ENCODE measurements at regions not wholly inside any gene's neighbourhood (a gene's known extent, or its start where the extent isn't known, plus 50 kb on each side); places are given as distances from the start of the nearest gene placed in this dataset.

DNA sequence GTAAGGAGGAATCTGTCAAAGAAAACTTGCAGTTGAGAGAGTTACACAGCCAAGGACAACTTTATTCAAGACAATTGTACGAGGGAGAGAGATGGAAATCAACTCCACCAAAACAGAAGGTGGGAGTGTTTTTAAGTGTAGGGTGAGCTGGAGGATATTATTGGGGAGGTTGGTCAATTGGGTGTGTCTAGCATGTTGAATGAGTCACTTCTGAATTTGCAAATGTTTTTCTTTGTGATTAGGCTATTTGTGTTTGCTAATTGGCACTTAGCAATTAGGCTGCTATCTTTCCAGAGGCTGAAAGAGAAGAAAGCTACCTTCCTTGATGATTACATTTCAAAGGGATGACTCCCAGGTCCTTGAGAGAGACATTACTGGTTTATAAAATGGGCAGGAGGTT, 441.1 kb downstream of the MEI4 start:
- H3K4me2 ChIP-seq (ENCODE audit: insufficient read depth, low read length): no peak overlapping the region
- no peak for ATAC-seq (ENCODE audit: insufficient read depth, low read depth)
- no peaks in the 10 kb centered on the region for H3K9me3 ChIP-seq (ENCODE audit: insufficient read depth, low read length, severe bottlenecking)
- no peak for DNase-seq
- no peaks in the 10 kb centered on the region for H3K79me2 ChIP-seq (ENCODE audit: insufficient read depth, low read length)
- no peak for TF ChIP-seq EZH2 (IDR thresholded peaks at IDR 0.05; ENCODE audit: borderline replicate concordance, low read depth, low read length, severe bottlenecking)
- TF ChIP-seq, protein P1, sequence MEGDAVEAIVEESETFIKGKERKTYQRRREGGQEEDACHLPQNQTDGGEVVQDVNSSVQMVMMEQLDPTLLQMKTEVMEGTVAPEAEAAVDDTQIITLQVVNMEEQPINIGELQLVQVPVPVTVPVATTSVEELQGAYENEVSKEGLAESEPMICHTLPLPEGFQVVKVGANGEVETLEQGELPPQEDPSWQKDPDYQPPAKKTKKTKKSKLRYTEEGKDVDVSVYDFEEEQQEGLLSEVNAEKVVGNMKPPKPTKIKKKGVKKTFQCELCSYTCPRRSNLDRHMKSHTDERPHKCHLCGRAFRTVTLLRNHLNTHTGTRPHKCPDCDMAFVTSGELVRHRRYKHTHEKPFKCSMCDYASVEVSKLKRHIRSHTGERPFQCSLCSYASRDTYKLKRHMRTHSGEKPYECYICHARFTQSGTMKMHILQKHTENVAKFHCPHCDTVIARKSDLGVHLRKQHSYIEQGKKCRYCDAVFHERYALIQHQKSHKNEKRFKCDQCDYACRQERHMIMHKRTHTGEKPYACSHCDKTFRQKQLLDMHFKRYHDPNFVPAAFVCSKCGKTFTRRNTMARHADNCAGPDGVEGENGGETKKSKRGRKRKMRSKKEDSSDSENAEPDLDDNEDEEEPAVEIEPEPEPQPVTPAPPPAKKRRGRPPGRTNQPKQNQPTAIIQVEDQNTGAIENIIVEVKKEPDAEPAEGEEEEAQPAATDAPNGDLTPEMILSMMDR (IDR thresholded peaks at IDR 0.05; ENCODE audit: borderline replicate concordance, extremely low read depth, low read length, poor library complexity, severe bottlenecking): no peak
- no peak overlapping the region for H3K9ac ChIP-seq (ENCODE audit: low read depth, low read length)
- no peaks in the 10 kb centered on the region for H3K36me3 ChIP-seq (ENCODE audit: insufficient read depth, low read length)
- no peak overlapping the region for H3K4me3 ChIP-seq (ENCODE audit: low read depth in 1 of 2, low read length in 2 of 2)
- H2AFZ ChIP-seq (ENCODE audit: low read depth, low read length): no peak overlapping the region
- no peaks in the 10 kb centered on the region for H3K4me1 ChIP-seq (ENCODE audit: insufficient read depth, low read length)
- H4K20me1 ChIP-seq (ENCODE audit: insufficient read depth, low read length): no peaks in the 10 kb centered on the region
- no peak overlapping the region for H3K27ac ChIP-seq (ENCODE audit: low read length)
- H3K27me3 ChIP-seq (ENCODE audit: insufficient read depth, low read length, poor library complexity): no peaks in the 10 kb centered on the region

GRCh38 chr6:78101387-78101786, 448.5 kb downstream of the MEI4 start:
- H3K4me3 ChIP-seq (ENCODE audit: low read depth in 1 of 2, low read length in 2 of 2): no peak overlapping the region
- no peak overlapping the region for H3K4me2 ChIP-seq (ENCODE audit: insufficient read depth, low read length)
- no peak for TF ChIP-seq EZH2 (IDR thresholded peaks at IDR 0.05; ENCODE audit: borderline replicate concordance, low read depth, low read length, severe bottlenecking)
- TF ChIP-seq, protein P1 (IDR thresholded peaks at IDR 0.05; ENCODE audit: borderline replicate concordance, extremely low read depth, low read length, poor library complexity, severe bottlenecking): no peak
- no peaks in the 10 kb centered on the region for H3K79me2 ChIP-seq (ENCODE audit: insufficient read depth, low read length)
- no peaks in the 10 kb centered on the region for H4K20me1 ChIP-seq (ENCODE audit: insufficient read depth, low read length)
- ATAC-seq (ENCODE audit: insufficient read depth, low read depth) (no peak), DNase-seq (no peak)
- no peak overlapping the region for H3K9ac ChIP-seq (ENCODE audit: low read depth, low read length)
- H2AFZ ChIP-seq (ENCODE audit: low read depth, low read length): no peak overlapping the region
- H3K4me1 ChIP-seq (ENCODE audit: insufficient read depth, low read length): no peaks in the 10 kb centered on the region
- no peaks in the 10 kb centered on the region for H3K9me3 ChIP-seq (ENCODE audit: insufficient read depth, low read length, severe bottlenecking)
- no peaks in the 10 kb centered on the region for H3K27me3 ChIP-seq (ENCODE audit: insufficient read depth, low read length, poor library complexity)
- H3K27ac ChIP-seq (ENCODE audit: low read length): no peak overlapping the region
- no peaks in the 10 kb centered on the region for H3K36me3 ChIP-seq (ENCODE audit: insufficient read depth, low read length)

GRCh38 chr6:78110641-78111040, 457.8 kb downstream of the MEI4 start:
- no peak for ATAC-seq (ENCODE audit: insufficient read depth, low read depth)
- Histone ChIP-seq H2AFZ (ENCODE audit: low read depth, low read length) (no peak overlapping the region), H3K79me2 (ENCODE audit: insufficient read depth, low read length) (no peaks in the 10 kb centered on the region), H3K4me1 (ENCODE audit: insufficient read depth, low read length) (no peaks in the 10 kb centered on the region), H3K27ac (ENCODE audit: low read length) (no peak overlapping the region), H3K9me3 (ENCODE audit: insufficient read depth, low read length, severe bottlenecking) (no peaks in the 10 kb centered on the region), H3K9ac (ENCODE audit: low read depth, low read length) (no peak overlapping the region), H3K27me3 (ENCODE audit: insufficient read depth, low read length, poor library complexity) (no peaks in the 10 kb centered on the region), H3K4me2 (ENCODE audit: insufficient read depth, low read length) (no peak overlapping the region), H3K4me3 (ENCODE audit: low read depth in 1 of 2, low read length in 2 of 2) (no peak overlapping the region), H3K36me3 (ENCODE audit: insufficient read depth, low read length) (no peaks in the 10 kb centered on the region), H4K20me1 (ENCODE audit: insufficient read depth, low read length) (no peaks in the 10 kb centered on the region)
- no peak for DNase-seq
- TF ChIP-seq EZH2 (IDR thresholded peaks at IDR 0.05; ENCODE audit: borderline replicate concordance, low read depth, low read length, severe bottlenecking): no peak
- TF ChIP-seq, protein P1 (IDR thresholded peaks at IDR 0.05; ENCODE audit: borderline replicate concordance, extremely low read depth, low read length, poor library complexity, severe bottlenecking): no peak

DNA sequence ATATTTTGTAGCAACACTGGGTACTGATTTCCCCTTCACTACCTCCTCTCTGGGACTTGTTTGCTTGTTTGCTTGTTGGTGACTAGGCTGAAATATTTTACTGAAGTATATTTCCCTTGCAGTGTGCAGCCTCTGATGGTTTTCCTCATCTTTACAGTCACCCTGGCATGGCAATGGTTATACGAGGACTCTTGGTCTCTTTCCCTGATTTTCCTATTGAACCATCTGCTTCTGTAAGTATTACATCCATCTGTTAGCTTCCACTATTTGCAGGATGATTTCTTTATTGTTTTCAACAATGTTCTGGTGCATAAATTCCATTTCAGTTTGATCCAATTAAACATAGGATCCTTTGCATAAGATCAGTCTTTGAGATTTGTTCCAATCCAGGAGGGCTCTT, 465.1 kb downstream of the MEI4 start:
- Histone ChIP-seq H3K27ac (ENCODE audit: low read length) (no peak overlapping the region), H3K4me1 (ENCODE audit: insufficient read depth, low read length) (no peaks in the 10 kb centered on the region), H3K4me3 (ENCODE audit: low read depth in 1 of 2, low read length in 2 of 2) (no peak overlapping the region), H3K4me2 (ENCODE audit: insufficient read depth, low read length) (no peak overlapping the region), H3K36me3 (ENCODE audit: insufficient read depth, low read length) (no peaks in the 10 kb centered on the region), H3K9me3 (ENCODE audit: insufficient read depth, low read length, severe bottlenecking) (no peaks in the 10 kb centered on the region), H2AFZ (ENCODE audit: low read depth, low read length) (no peak overlapping the region), H3K9ac (ENCODE audit: low read depth, low read length) (no peak overlapping the region), H4K20me1 (ENCODE audit: insufficient read depth, low read length) (no peaks in the 10 kb centered on the region), H3K27me3 (ENCODE audit: insufficient read depth, low read length, poor library complexity) (no peaks in the 10 kb centered on the region), H3K79me2 (ENCODE audit: insufficient read depth, low read length) (no peaks in the 10 kb centered on the region)
- DNase-seq: no peak
- no peak for ATAC-seq (ENCODE audit: insufficient read depth, low read depth)
- TF ChIP-seq, protein P1 (IDR thresholded peaks at IDR 0.05; ENCODE audit: borderline replicate concordance, extremely low read depth, low read length, poor library complexity, severe bottlenecking): no peak
- no peak for TF ChIP-seq EZH2 (IDR thresholded peaks at IDR 0.05; ENCODE audit: borderline replicate concordance, low read depth, low read length, severe bottlenecking)

Data from DND-41 (cell line).